22Rv1 (cell line): ENCODE measurements at regions not wholly inside any gene's neighbourhood (a gene's known extent, or its start where the extent isn't known, plus 50 kb on each side); places are given as distances from the start of the nearest gene placed in this dataset.

Experiments
- CTCF ChIP-seq: fragments of 450-650 bp; IDR thresholded peaks from 2 replicates; pipeline ENCODE4 v1.5.1; 2017; ENCODE audit warnings: mild to moderate bottlenecking
- ZFX ChIP-seq: fragments of 450-650 bp; IDR thresholded peaks from 2 replicates; pipeline ENCODE4 v1.6.1; 2017; ENCODE audit warnings: antibody characterized with exemption, borderline replicate concordance

- no peak for TF ChIP-seq CTCF
- TF ChIP-seq ZFX, result no peak
These were observed 170.7 kb downstream of the SCG2 start for GRCh38 chr2:223431479-223431878.
